Erythroblast (primary cell): ENCODE measurements at regions not wholly inside any gene's neighbourhood (a gene's known extent, or its start where the extent isn't known, plus 50 kb on each side); places are given as distances from the start of the nearest gene placed in this dataset.
"Not testable (repeated sequence)": the region's sequence is repeated elsewhere in the genome, so short reads cannot be mapped to it uniquely, and the experiment has no call there.

ENCODE experiments used
- DNase-seq, 2 experiments: peaks; one replicate each; lab custom pipeline; 2025; lab: John Stamatoyannopoulos, UW
- GATA1 ChIP-seq: IDR thresholded peaks from 2 replicates; pipeline ENCODE4 v1.6.1; 2011; ENCODE audit warnings: low read depth, mild to moderate bottlenecking, control low read depth, low read length, moderate library complexity
- POLR2A ChIP-seq: IDR thresholded peaks from 2 replicates; pipeline ENCODE4 v1.6.1; 2011; ENCODE audit warnings: mild to moderate bottlenecking, low read length

DNA sequence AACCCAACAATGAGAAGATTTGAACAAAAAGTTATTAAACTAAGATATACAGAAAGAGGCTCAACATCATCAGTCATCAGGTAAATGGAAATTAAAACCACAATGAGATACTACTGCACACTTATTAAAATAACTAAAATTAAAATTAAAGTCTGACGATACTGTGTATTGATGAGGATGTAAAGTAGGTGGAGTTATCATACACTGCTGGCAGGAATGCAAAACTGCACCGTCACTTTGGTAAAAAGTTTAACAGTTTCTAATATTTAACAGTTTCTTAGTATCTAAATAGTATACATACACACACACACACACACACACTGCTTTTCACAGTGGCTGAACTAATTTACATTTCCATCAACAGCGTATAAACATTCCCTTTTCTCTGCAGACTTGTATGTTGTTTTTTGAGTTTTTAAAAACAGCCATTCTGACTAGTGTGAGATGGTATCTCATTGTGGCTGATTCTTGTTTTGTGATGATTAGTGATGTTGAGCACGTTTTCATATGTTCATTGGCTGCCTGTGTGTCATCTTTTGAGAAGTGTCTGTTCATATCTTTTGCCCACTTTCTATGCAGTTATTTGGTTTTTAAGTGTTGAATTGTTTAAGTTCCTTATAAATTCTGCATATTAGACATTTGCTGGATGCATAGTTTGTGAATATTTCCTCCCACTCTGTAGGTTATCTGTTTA, 726.9 kb upstream of the CHAC2 start:
- no peak for TF ChIP-seq GATA1
- no peak for TF ChIP-seq POLR2A
- DNase-seq, result no peak

DNA sequence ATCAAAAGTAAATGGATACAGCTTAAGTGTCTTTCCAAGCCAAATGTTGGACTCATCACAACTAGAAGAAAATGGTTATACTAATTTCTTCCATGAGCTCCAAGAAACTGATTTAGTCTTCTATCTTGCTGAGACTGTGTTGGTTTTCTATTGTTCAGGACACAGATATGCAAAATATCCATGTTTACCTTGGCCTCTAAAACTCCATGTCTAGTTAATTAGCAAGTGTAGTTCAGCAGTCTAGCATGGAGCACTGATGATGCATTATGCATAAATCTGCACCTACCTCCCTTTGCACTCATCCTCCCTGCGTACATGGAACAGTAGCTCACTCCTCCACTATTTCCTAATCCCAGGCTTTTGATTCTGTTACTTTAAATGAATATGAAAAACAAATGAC, 731.4 kb upstream of the CHAC2 start:
- TF ChIP-seq POLR2A (no peak), GATA1 (no peak)
- DNase-seq, result no peak

DNA sequence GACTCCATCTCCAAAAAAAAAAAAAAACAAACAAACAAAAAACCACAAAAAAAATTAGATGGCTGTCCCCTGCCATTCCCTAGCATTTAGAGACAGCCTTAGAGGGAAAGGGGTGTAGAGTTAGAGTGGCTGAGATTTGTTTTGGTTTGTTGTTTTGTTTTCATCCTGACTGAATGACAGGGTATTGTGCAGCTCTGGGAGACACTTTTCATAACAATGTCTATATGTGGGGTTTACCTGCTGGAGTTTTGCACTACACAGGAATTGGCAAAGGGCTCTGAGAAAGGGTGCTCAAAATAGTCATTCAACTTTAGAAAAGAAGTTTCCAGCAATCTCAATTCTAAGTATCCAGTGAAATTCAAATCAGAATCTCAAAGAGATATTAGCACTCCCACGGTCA, 732.5 kb upstream of the CHAC2 start:
- no peak for DNase-seq
- TF ChIP-seq GATA1 (no peak), POLR2A (no peak)

DNA sequence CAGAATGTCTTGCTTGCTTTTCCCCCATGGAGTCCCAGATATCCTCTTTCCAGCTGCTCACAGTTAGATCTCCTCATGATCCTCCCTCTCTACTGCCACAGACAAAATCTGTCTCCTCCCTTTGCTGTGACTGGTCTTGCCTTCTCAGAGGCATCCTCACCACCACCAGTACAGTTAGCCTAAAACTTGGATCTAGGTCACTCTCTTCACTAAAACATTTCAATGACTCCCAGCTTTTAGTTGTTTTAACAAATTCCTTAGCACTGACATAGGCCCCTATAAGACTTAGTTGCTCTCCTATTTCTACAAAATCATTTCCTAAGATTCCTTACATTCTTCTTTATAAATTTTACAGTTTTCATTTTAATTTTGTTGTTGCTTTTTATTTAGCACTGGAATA, 734.2 kb upstream of the CHAC2 start:
- TF ChIP-seq POLR2A (no peak), GATA1 (no peak)
- no peak for DNase-seq

DNA sequence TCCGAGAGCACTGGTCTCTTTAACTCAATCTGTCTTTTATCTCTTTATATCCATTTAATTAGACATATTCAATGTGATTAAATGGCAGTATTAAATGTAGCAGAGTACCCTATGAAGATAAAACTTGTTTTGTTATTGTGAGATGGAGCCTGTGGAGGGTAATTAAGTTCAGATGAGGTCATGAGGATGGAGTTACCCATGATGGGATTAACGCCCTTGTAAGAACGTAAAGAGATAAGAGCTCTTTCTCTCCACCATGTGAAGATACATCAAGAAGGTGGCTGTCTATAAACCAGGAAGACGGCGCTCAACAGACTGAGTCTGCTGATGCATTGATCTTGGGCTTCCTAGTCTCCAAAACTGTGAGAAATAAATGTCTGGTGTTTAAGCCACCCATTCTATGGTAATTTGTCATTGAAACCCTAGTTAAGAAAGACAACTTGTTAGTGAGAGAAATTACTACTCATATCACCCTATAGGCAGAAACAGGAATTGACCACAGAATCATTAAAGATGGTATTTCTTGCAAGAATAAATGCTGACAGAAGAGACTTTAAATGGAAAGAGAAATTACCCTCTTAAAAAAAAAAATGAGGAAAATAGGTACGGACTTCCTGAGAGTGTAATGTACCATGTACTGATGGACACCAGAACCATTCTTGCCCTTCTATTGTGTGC, 738.7 kb upstream of the CHAC2 start:
- no peak for DNase-seq
- TF ChIP-seq POLR2A, result no peak
- TF ChIP-seq GATA1, result no peak

DNA sequence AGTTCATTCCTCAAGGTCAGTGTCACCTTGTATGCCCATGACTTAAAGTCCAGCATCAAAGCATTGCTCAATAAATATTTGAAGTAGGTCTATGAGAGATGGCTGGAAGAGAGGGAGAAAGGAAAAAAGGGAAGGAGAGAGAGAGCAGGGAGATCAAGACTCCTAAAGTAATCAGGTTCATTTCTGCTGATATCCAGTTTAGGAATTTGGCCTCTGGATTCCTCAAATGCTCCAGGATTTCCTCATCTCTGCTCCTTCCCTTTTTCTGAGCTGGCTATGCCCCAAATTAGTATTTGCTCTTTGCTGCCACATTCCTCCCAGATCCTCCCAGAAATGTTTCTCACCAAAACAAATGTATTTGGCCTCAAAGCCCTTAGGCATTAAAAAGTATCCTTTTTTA, 739.4 kb upstream of the CHAC2 start:
- TF ChIP-seq GATA1, result no peak
- no peak for TF ChIP-seq POLR2A
- DNase-seq, result no peak

DNA sequence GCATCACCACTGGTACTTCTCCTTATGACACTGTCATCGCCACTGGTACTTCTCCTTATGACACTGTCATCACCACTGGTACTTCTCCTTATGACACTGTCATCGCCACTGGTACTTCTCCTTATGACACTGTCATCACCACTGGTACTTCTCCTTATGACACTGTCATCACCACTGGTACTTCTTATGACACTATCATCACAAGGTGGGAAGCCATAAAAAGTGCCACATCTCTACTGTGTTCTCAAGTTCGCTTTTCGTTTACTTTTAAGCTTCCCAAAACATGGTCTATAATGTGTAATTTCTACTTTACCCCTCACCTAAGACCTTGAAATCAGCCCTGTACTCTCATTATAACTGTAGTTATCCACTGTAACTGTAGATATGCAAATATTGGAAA, 745.4 kb upstream of the CHAC2 start:
- not testable (repeated sequence) for DNase-seq

DNA sequence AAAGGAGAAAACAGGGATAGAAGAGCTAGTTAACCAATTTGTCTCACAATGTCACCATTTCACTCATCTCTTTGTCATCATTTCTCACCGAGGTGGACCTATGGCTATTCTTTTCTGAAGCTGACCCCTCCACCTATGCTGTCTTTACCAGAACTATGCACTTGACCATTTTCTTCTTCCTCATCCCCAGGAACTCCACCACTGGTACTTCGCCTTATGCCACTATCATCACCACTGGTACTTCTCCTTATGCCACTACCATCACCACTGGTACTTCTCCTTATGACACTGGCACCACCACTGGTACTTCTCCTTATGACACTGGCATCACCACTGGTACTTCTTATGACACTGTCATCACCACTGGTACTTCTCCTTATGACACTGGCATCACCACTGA, 745.8 kb upstream of the CHAC2 start:
- no peak for TF ChIP-seq POLR2A
- TF ChIP-seq GATA1, result no peak
- no peak for DNase-seq

DNA sequence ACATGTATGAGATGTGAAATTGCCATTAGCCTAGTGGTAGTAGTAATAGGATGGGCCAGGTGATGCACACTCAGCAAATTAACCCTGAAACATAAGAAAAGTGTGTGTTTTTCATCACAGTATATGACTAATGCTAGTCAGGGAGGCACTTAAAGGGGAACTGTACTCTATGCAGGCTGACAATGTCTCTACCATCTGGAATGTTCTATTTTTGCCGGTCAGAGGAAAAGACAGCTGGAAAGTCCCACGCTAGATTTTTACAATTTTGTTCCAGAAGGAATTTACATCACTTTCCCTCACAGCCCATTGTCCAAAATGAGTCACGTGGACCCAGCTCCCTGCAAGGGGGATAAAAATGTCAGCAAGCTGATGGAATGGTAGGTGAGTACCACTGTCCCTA, 746.3 kb upstream of the CHAC2 start:
- TF ChIP-seq GATA1, result no peak
- TF ChIP-seq POLR2A, result no peak
- DNase-seq, result no peak

DNA sequence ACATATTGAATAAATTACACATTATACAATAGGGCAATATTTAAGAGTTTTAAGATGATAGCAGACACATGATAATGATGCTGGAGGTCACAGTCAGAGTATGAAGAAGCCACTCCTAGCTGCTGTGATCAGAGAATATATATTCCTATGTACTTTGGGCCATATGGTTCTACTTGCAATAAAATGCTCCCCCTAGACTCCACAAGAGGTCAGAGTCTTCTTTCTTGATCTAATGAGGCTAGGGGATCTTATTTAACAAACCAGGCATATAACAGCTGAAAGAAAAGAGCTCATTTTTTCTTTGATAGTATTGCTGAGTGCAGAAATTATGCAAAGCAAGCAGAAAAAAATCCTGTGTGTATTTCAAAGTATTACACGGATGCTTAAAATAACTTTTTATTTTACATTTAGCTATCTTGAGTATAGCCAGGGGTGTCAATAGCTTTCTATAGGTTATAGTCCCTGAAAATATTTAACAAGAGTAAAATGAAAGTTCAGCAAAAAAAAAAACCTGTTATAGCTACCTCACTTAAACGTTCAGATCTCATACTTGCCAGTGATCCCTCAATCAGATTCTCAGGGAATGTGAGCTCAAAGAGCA, 748.7 kb upstream of the CHAC2 start:
- no peak for DNase-seq
- TF ChIP-seq POLR2A, result no peak
- TF ChIP-seq GATA1, result no peak

DNA sequence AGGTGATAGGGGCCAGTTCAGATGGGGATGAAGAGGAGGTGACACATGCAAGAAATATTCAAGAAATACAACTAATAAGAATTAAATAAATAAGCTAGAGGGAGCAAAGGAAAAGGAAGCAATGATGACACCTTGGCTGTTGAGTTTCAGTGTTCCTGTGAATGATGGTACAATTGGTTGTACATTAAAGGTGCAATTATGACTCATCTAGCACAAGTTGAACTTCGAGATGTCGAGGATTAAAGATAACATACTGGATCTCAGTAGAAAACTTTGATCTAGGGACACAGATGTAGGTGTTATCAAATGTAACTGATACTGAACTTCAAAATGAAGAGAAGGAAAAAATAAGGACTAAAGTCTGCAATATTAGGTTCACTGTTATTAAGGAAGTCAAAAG, 760.6 kb upstream of the CHAC2 start:
- no peak for DNase-seq
- TF ChIP-seq POLR2A, result no peak
- TF ChIP-seq GATA1, result no peak

DNA sequence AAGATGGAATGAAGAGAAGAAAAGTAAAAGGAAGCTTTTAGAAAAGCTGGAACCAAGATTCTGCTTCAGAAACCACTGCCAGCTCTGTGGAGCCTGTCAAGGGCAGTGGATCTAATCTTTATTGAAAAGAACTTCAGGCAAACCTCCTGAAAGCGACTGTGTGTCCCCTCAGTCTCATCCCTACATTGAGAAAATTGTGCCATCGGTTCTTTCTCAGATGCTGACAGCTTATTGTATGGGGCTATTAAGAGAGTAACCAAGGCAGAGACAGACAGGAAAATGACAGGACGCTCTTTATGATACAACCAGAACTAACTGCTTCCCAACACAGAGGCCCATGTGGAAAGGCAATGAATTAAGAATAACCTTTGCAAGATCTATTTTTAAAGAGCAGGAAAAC, 763.2 kb upstream of the CHAC2 start:
- no peak for TF ChIP-seq POLR2A
- no peak for TF ChIP-seq GATA1
- no peak for DNase-seq

DNA sequence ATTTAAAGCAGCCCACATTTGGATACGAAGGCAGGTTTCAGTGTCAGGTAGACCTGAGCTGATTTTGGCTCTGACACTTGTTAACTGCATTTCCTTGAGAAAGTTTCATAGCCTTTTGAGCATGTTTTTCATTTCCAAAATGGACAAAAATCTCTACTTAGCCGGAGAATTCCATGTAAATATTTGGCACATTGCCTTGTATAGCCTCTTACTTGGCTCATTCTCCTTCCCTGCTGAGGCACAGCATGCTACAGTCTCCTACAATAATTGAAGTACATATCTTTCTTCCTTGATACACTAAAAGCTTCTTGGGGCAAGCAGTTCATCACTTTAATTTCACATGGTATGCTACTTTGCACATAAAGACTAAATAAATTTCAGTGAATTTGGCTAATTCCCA, 772.2 kb upstream of the CHAC2 start:
- TF ChIP-seq GATA1 (no peak), POLR2A (no peak)

DNA sequence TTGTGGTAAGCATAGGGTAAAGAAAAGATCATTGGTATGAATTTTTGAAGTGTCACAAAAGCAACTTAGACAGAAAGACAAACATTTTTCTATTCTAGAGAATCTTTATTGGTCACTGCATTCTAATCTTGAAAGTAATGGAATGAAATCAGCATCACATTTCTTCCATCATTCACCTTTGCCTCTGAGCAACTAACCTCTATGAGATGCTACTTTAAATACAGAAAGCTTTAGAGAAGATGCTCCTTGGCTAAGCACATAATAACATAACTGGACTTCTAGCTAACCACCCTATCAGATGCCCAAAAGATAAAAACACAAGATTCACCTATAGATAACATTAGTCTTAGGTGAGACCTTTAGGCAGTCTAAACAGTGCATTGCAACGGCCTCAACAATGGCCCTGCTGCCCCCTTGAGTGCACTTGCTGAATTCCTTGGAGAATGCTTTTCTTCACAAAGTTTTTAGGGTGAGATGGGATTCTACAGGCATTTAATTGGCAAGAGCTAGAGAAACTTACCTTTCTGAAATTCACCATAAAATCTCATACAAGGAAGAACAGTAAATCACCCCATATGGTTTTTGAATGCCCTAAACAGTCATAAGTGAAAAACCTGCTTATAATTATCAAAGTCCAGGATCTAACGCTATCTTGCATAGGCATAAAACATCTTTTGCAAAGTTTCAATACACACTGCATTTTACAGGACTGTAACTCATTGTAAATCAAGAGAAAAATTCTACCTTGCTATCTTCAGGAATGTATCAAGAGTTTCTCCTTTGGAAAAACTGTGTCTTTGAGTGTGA, 791.3 kb upstream of the CHAC2 start:
- TF ChIP-seq GATA1 (no peak), POLR2A (no peak)
- DNase-seq, result peak in 1 of 2 experiments; percentile 1

More for the DNA sequence above, 772.2 kb upstream of the CHAC2 start:
- no peak for DNase-seq
